ENCODE measurements at regions not wholly inside any gene's neighbourhood (a gene's known extent, or its start where the extent isn't known, plus 50 kb on each side); places are given as distances from the start of the nearest gene placed in this dataset.

- CTCF ChIA-PET = interaction anchor here (0.6 kb wide), 1 partner anchor 757 kb away, joined by 4 read pairs; no protein-coding TSS in a partner anchor
Measured at GRCh38 chr6:126753606-126754005, 364.9 kb upstream of the RSPO3 start.

DNA sequence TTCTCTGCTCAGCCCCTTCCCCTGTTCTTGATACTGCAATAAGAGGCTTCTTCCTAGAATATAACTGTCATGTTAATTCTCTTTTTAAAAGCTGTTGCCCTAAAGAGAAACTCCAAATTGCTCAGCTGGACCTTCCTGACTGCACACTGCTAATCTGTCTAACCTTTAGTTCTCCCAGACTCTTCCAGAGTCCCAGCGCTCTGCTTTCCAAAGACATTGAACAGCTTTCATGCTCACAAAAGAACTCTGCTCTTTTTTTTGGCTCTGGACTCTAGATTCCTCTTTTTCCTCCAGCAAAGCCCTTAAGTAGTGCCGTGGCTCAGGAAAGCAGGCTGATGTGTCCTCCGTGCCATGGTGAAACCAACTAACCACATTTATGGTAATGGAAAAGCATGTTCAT is 356.6 kb upstream of the RSPO3 start:
- intact Hi-C loops (cut with micrococcal nuclease) = no loop called here
- H3K27ac Mint-ChIP-seq (ENCODE audit: low read depth, unreplicated experiment) = no peak overlapping the region
- BruUV-seq (replicated peaks) = no TSS peak
- H3K27me3 Mint-ChIP-seq (ENCODE audit: insufficient read depth, unreplicated experiment) = peaks cover 56% of the 10 kb centered on the region
- POLR2A ChIA-PET = no interaction called here
- TF ChIP-seq CTCF (IDR thresholded peaks at IDR 0.05; ENCODE audit: unreplicated experiment) = no peak
- DNase-seq (ENCODE audit: unreplicated experiment) = no peak
- H3K4me1 Mint-ChIP-seq (ENCODE audit: insufficient read depth, unreplicated experiment) = no peaks in the 10 kb centered on the region
- no peaks in the 10 kb centered on the region for H3K9me3 Mint-ChIP-seq (ENCODE audit: unreplicated experiment)
- H3K4me3 Mint-ChIP-seq (ENCODE audit: unreplicated experiment) = no peak overlapping the region
- CTCF ChIA-PET = interaction anchor here (0.8 kb wide), 1 partner anchor 43 kb away, joined by 3 read pairs; no protein-coding TSS in a partner anchor
- H3K36me3 Mint-ChIP-seq (ENCODE audit: insufficient read depth, unreplicated experiment) = no peaks in the 10 kb centered on the region

More at GRCh38 chr6:126753606-126754005, 364.9 kb upstream of the RSPO3 start:
- TF ChIP-seq CTCF (IDR thresholded peaks at IDR 0.05; ENCODE audit: unreplicated experiment) = no peak
- no TSS peak for BruUV-seq (replicated peaks)
- H3K4me1 Mint-ChIP-seq (ENCODE audit: insufficient read depth, unreplicated experiment) = no peaks in the 10 kb centered on the region
- peaks cover 12% of the 10 kb centered on the region for H3K9me3 Mint-ChIP-seq (ENCODE audit: unreplicated experiment)
- no peak overlapping the region for H3K27ac Mint-ChIP-seq (ENCODE audit: low read depth, unreplicated experiment)
- no peak for DNase-seq (ENCODE audit: unreplicated experiment)
- H3K36me3 Mint-ChIP-seq (ENCODE audit: insufficient read depth, unreplicated experiment) = no peaks in the 10 kb centered on the region
- intact Hi-C loops (cut with micrococcal nuclease) = no loop called here
- no peak overlapping the region for H3K4me3 Mint-ChIP-seq (ENCODE audit: unreplicated experiment)
- H3K27me3 Mint-ChIP-seq (ENCODE audit: insufficient read depth, unreplicated experiment) = peaks cover 34% of the 10 kb centered on the region
- POLR2A ChIA-PET = no interaction called here

DNA sequence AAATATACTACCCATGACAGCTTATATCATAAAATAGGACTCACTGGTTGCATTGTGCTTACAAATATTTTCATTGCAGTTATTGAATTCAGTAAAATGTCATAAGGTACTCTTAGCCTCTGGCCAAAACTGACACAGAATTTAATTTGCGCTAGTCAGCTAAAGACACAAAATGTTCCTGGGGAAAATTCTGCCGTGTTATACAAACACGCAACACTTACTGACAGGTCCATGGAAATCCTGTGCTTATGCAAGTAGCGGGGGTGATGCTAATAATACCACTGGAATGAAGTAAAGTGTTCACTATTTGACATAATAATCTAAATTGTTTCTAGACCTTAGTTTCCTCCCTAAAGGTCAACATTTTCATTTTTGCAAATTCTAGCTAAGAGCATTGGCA is 354.4 kb upstream of the RSPO3 start:
- POLR2A ChIA-PET = interaction anchor here (1.0 kb wide), 1 partner anchor 19 kb away, joined by 3 read pairs; no protein-coding TSS in a partner anchor
- peaks cover 77% of the 10 kb centered on the region for H3K27me3 Mint-ChIP-seq (ENCODE audit: insufficient read depth, unreplicated experiment)

GRCh38 chr6:126764671-126765070 is 353.8 kb upstream of the RSPO3 start:
- Mint-ChIP-seq H3K36me3 (ENCODE audit: insufficient read depth, unreplicated experiment) (no peaks in the 10 kb centered on the region), H3K4me3 (ENCODE audit: unreplicated experiment) (no peak overlapping the region), H3K27ac (ENCODE audit: low read depth, unreplicated experiment) (no peak overlapping the region), H3K4me1 (ENCODE audit: insufficient read depth, unreplicated experiment) (no peaks in the 10 kb centered on the region), H3K27me3 (ENCODE audit: insufficient read depth, unreplicated experiment) (peaks cover 79% of the 10 kb centered on the region), H3K9me3 (ENCODE audit: unreplicated experiment) (no peaks in the 10 kb centered on the region)
- BruUV-seq (replicated peaks) = no TSS peak
- TF ChIP-seq CTCF (IDR thresholded peaks at IDR 0.05; ENCODE audit: unreplicated experiment) = no peak
- POLR2A ChIA-PET = interaction anchor here (1.0 kb wide), 1 partner anchor 20 kb away, joined by 3 read pairs; no protein-coding TSS in a partner anchor
- DNase-seq (ENCODE audit: unreplicated experiment) = no peak
- CTCF ChIA-PET = interaction anchor here (0.9 kb wide), 1 partner anchor 11 kb away, joined by 3 read pairs; no protein-coding TSS in a partner anchor
- intact Hi-C loops (cut with micrococcal nuclease) = no loop called here

More for the DNA sequence above, 354.4 kb upstream of the RSPO3 start:
- no peak overlapping the region for H3K4me3 Mint-ChIP-seq (ENCODE audit: unreplicated experiment)
- no peak for DNase-seq (ENCODE audit: unreplicated experiment)
- H3K36me3 Mint-ChIP-seq (ENCODE audit: insufficient read depth, unreplicated experiment) = no peaks in the 10 kb centered on the region
- intact Hi-C loops (cut with micrococcal nuclease) = no loop called here
- H3K4me1 Mint-ChIP-seq (ENCODE audit: insufficient read depth, unreplicated experiment) = no peaks in the 10 kb centered on the region
- TF ChIP-seq CTCF (IDR thresholded peaks at IDR 0.05; ENCODE audit: unreplicated experiment) = no peak
- BruUV-seq (replicated peaks) = no TSS peak
- CTCF ChIA-PET = interaction anchor here (0.6 to 1.2 kb wide), 3 partner anchors 12 to 427 kb away, joined by 3 read pairs; no protein-coding TSS in a partner anchor
- no peaks in the 10 kb centered on the region for H3K9me3 Mint-ChIP-seq (ENCODE audit: unreplicated experiment)
- no peak overlapping the region for H3K27ac Mint-ChIP-seq (ENCODE audit: low read depth, unreplicated experiment)

Measured in MCF 10A (cell line).